Caco-2 (cell line): ENCODE measurements at regions not wholly inside any gene's neighbourhood (a gene's known extent, or its start where the extent isn't known, plus 50 kb on each side); places are given as distances from the start of the nearest gene placed in this dataset.

Experiments used
- BruUV-seq: library from RNA; stranded (reverse); fragments of 400-500 nt; replicated peaks from 2 replicates; lab custom pipeline; 2021; lab: Mats Ljungman, UMichigan
- CTCF ChIA-PET: fragments of 300-600 bp; sonication (Branson Sonifier 250); formaldehyde crosslinking; loops from one replicate; lab custom pipeline; 2022; ENCODE audit warnings: antibody characterized with exemption; lab: Charles Lee
- POLR2A ChIA-PET: fragments of 300-600 bp; sonication (Branson Sonifier 250); formaldehyde crosslinking; loops from one replicate; lab custom pipeline; 2022; ENCODE audit warnings: antibody characterized with exemption; lab: Charles Lee
- DNase-seq, 2 experiments: peaks; one replicate each; pipeline versions ENCODE4 v3.0.0 to v3.0.0-alpha.2; 2020 to 2022
- H3K27me3 ChIP-seq: replicated peaks from 2 replicates; pipeline ENCODE4 v1.6.0; 2011; ENCODE audit warnings: low read length; ENCODE audit not compliant: control insufficient read depth, insufficient read depth
- H3K36me3 ChIP-seq: 2 replicates; pipeline ENCODE4 v1.5.1; 2011; ENCODE audit warnings: low read length; ENCODE audit not compliant: control insufficient read depth, insufficient read depth
- H3K4me1 ChIP-seq: fragments of 250-450 bp; sonication (Bioruptor Pico); 2 replicates; pipeline ENCODE4 v1.5.1; 2020; ENCODE audit warnings: mild to moderate bottlenecking
- H3K4me3 ChIP-seq: 2 replicates; pipeline ENCODE4 v1.5.1; 2011; ENCODE audit warnings: low read depth, mild to moderate bottlenecking, control low read depth, low read length
- H3K9me3 ChIP-seq: fragments of 250-450 bp; sonication (Bioruptor Pico); 2 replicates; pipeline ENCODE4 v1.5.1; 2020; ENCODE audit warnings: mild to moderate bottlenecking, moderate library complexity
- H3K27ac Mint-ChIP-seq: one replicate; pipeline ENCODE4 v1.8.0; 2022; ENCODE audit warnings: mixed read lengths; ENCODE audit not compliant: unreplicated experiment
- H3K27me3 Mint-ChIP-seq: one replicate; pipeline ENCODE4 v1.8.0; 2022; ENCODE audit warnings: mixed read lengths; ENCODE audit not compliant: insufficient read depth, unreplicated experiment
- H3K36me3 Mint-ChIP-seq: one replicate; pipeline ENCODE4 v1.8.0; 2022; ENCODE audit warnings: mild to moderate bottlenecking, mixed read lengths; ENCODE audit not compliant: insufficient read depth, unreplicated experiment
- H3K4me1 Mint-ChIP-seq: one replicate; pipeline ENCODE4 v1.8.0; 2022; ENCODE audit warnings: low read depth, mixed read lengths; ENCODE audit not compliant: unreplicated experiment
- H3K4me3 Mint-ChIP-seq: one replicate; pipeline ENCODE4 v1.8.0; 2022; ENCODE audit warnings: mild to moderate bottlenecking, moderate library complexity, mixed read lengths; ENCODE audit not compliant: unreplicated experiment
- H3K9me3 Mint-ChIP-seq: one replicate; pipeline ENCODE4 v1.8.0; 2022; ENCODE audit warnings: mixed read lengths; ENCODE audit not compliant: unreplicated experiment
- CTCF ChIP-seq, 2 experiments: fragments of 200-600 bp in 1 of 2; IDR thresholded peaks; 1 replicate in 1 of 2; 2 replicates in 1 of 2; pipeline versions ENCODE4 v1.5.1 to v1.8.0; 2011 to 2022; ENCODE audit warnings: antibody characterized with exemption in 1 of 2, control low read depth in 1 of 2, inconsistent platforms in 1 of 2, low read depth in 1 of 2, low read length in 1 of 2, mild to moderate bottlenecking in 1 of 2, moderate library complexity in 1 of 2; ENCODE audit not compliant: insufficient read depth in 1 of 2, severe bottlenecking in 1 of 2, unreplicated experiment in 1 of 2
- intact Hi-C: fragments of 100-400 bp; cut with micrococcal nuclease; formaldehyde crosslinking; loops from one replicate; pipeline ENCODE4 v1.10.0; 2022; ENCODE audit not compliant: unreplicated experiment

GRCh38 chr20:23226612-23227265, 123.9 kb upstream of the NXT1 start:
- H3K27me3 Mint-ChIP-seq = no peaks in the 10 kb centered on the region
- H3K4me3 Mint-ChIP-seq = no peak overlapping the region
- no TSS peak for BruUV-seq
- no peaks in the 10 kb centered on the region for H3K36me3 ChIP-seq
- peaks cover 22% of the 10 kb centered on the region for H3K9me3 ChIP-seq
- TF ChIP-seq CTCF (IDR thresholded peaks at IDR 0.05; ENCODE audit: insufficient read depth in 1 of 2, low read depth in 1 of 2, low read length in 1 of 2, severe bottlenecking in 1 of 2, unreplicated experiment in 1 of 2) = no peak
- H3K9me3 Mint-ChIP-seq = peaks cover 19% of the 10 kb centered on the region
- POLR2A ChIA-PET = no interaction called here
- no peak overlapping the region for H3K27ac Mint-ChIP-seq
- intact Hi-C loops = no loop called here
- H3K4me3 ChIP-seq = no peak overlapping the region
- H3K27me3 ChIP-seq = no peaks in the 10 kb centered on the region
- CTCF ChIA-PET = no interaction called here
- peaks cover 28% of the 10 kb centered on the region for H3K4me1 Mint-ChIP-seq
- DNase-seq = no peak
- peaks cover 9% of the 10 kb centered on the region for H3K36me3 Mint-ChIP-seq
- peaks cover 44% of the 10 kb centered on the region for H3K4me1 ChIP-seq

GRCh38 chr20:23225407-23226060, 125.1 kb upstream of the NXT1 start:
- DNase-seq = peak in 1 of 2 experiments; percentile 55
- H3K4me1 Mint-ChIP-seq = peaks cover 20% of the 10 kb centered on the region
- no peak for TF ChIP-seq CTCF (IDR thresholded peaks at IDR 0.05; ENCODE audit: insufficient read depth in 1 of 2, low read depth in 1 of 2, low read length in 1 of 2, severe bottlenecking in 1 of 2, unreplicated experiment in 1 of 2)
- Histone ChIP-seq H3K36me3 (no peaks in the 10 kb centered on the region), H3K9me3 (peaks cover 16% of the 10 kb centered on the region; the same call in 1 of the 2 replicates), H3K27me3 (no peaks in the 10 kb centered on the region), H3K4me1 (peaks cover 33% of the 10 kb centered on the region), H3K4me3 (no peak overlapping the region)
- no TSS peak for BruUV-seq
- CTCF ChIA-PET = no interaction called here
- no peaks in the 10 kb centered on the region for H3K27me3 Mint-ChIP-seq
- POLR2A ChIA-PET = no interaction called here
- no peak overlapping the region for H3K27ac Mint-ChIP-seq
- no peaks in the 10 kb centered on the region for H3K36me3 Mint-ChIP-seq
- no peak overlapping the region for H3K4me3 Mint-ChIP-seq
- peaks cover 31% of the 10 kb centered on the region for H3K9me3 Mint-ChIP-seq
- intact Hi-C loops = no loop called here

- Mint-ChIP-seq H3K4me3 (no peak overlapping the region), H3K36me3 (no peaks in the 10 kb centered on the region), H3K27ac (no peak overlapping the region), H3K27me3 (no peaks in the 10 kb centered on the region), H3K9me3 (peaks cover 38% of the 10 kb centered on the region), H3K4me1 (peaks cover 15% of the 10 kb centered on the region)
- no peaks in the 10 kb centered on the region for H3K27me3 ChIP-seq
- no TSS peak for BruUV-seq
- intact Hi-C loops = no loop called here
- TF ChIP-seq CTCF (IDR thresholded peaks at IDR 0.05; ENCODE audit: insufficient read depth in 1 of 2, low read depth in 1 of 2, low read length in 1 of 2, severe bottlenecking in 1 of 2, unreplicated experiment in 1 of 2) = no peak
- ChIA-PET CTCF (no interaction called here), POLR2A (no interaction called here)
- peaks cover 15% of the 10 kb centered on the region; the same call in 1 of the 2 replicates for H3K9me3 ChIP-seq
- no peak for DNase-seq
- H3K4me1 ChIP-seq = peaks cover 33% of the 10 kb centered on the region
- no peak overlapping the region for H3K4me3 ChIP-seq
- H3K36me3 ChIP-seq = no peaks in the 10 kb centered on the region
Measured at GRCh38 chr20:23224806-23225205, 125.8 kb upstream of the NXT1 start.
